GM19043 (cell line): ENCODE measurements at regions not wholly inside any gene's neighbourhood (a gene's known extent, or its start where the extent isn't known, plus 50 kb on each side); places are given as distances from the start of the nearest gene placed in this dataset.
A peak's percentile ranks its signal among the peaks of the same experiment; 100 is the strongest.
"Not testable (repeated sequence)": the region's sequence is repeated elsewhere in the genome, so short reads cannot be mapped to it uniquely, and the experiment has no call there.

ENCODE experiments used
- ATAC-seq: cut with Tn5 transposase; IDR thresholded peaks from one replicate; pipeline ENCODE4 v1.9.1; 2021; ENCODE audit warnings: low read depth; ENCODE audit not compliant: unreplicated experiment

DNA sequence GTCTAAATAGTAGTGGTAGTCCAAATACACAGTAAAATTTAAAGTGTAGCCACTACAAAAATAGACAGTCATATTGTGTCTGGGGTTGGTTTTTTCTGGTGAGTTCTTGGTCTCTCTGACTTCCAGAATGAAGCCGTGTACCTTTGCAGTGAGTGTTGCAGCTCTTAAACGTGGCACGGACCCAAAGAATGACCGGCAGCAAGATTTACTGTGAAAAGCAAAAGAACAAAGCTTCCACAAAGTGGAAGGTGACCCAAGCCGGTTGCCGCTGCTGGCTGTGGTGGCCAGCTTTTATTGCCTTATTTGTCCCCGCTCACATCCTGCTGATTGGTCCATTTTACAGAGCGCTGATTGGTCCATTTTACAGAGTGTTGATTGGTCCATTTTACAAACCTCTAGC, 188.7 kb downstream of the ZNF608 start:
- no peak for ATAC-seq

- no peak for ATAC-seq
Measured at GRCh38 chr5:124554746-124555578, 191.5 kb downstream of the ZNF608 start.

DNA sequence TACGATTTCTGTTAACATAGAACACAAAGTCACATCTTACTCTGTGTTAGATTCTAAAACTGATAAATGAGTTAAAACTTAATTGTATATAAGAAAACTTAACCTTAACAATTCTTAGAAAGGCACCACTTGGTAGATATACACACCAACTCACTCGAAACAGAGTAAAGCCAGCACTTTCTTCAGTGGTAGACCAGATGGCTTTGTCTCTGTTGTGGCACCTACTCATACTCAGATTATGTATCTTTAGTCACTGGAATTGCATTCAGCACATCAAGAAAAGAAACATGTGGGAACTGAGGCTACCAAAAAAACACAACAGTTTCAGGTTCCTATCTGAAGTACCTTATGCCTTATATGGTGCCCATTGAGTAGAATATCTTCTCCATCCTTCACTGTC, 192.5 kb downstream of the ZNF608 start:
- no peak for ATAC-seq

- ATAC-seq = no peak
Measured at GRCh38 chr5:124552526-124552925, 193.9 kb downstream of the ZNF608 start.

DNA sequence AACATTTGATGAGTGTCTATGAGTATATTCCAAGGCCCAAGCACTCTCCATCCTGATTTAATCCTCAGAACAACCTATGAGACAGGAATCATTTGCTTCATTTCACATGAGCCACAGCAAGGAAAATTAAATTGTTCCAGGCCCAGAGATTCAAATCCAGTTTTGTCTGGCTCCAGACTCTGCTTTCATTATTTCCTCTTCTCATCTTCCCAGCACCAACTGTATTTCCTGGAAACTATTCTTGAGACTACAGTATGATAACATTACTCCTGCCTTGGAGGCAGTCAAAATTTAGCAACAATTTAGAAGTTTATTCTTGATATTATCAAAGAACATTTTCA, 194.5 kb downstream of the ZNF608 start:
- no peak for ATAC-seq

DNA sequence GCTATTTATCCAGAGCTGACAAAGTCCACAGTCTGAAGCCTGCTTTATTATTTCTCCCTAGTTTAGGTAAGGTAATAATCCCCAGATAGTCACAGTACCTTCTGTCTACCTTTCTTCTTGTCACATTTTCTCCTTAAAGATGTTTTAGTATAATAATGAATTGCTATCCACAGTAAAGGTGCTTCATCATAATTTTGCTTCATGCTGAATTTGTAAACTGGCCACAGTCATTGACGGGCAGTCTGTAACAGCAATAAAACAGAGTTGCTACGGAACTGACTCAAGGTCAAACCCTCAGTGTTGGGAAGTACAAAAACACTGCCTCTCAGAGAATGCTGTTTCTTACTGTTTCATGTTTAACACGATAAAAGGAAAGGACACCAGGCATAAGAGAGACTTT, 195.7 kb downstream of the ZNF608 start:
- ATAC-seq = no peak

GRCh38 chr5:124549891-124550436, 196.5 kb downstream of the ZNF608 start:
- ATAC-seq = no peak

- ATAC-seq = no peak
Measured at GRCh38 chr5:124546643-124547042, 199.8 kb downstream of the ZNF608 start.

- peak; percentile 88 for ATAC-seq
Measured at GRCh38 chr5:124544366-124545055, 201.9 kb downstream of the ZNF608 start.

GRCh38 chr5:124538931-124539330, 207.5 kb downstream of the ZNF608 start:
- no peak for ATAC-seq

DNA sequence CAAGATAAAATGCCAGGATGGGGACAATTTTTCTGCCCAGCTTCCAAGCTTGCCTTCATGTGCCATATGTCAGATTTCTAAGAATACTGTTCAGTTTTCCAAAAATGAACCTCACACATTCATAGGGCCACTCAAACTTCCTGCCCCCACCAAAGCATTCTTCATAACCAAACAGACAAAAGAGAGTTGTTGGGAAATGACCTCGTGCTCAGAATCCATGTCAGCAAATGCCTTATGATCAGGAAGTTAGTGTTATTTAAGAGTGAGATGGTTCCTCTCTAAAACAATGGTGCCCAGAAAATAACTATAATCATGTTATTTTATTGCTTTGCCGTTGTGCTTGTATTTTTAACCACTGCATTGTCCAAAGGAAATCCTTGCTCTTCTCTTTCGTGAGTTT, 208.2 kb downstream of the ZNF608 start:
- no peak for ATAC-seq

DNA sequence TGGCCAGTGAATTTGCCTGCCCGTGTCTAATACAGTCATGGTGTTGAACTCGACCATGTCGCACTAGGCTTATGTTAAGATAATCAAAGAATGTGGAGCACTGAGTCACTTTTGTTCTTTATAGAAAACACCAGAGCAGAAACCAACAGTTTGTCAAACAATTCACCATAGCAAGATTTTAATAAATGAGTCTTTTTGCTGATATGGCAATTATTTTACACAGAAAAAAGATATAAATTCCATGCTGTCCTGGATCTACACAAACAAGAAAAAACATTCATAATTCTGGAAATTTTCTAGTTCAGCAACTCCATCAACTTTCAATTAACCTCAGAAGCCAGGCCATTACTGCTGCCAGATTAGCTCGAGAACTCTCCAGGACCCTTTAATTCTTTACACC, 208.9 kb downstream of the ZNF608 start:
- ATAC-seq = no peak

DNA sequence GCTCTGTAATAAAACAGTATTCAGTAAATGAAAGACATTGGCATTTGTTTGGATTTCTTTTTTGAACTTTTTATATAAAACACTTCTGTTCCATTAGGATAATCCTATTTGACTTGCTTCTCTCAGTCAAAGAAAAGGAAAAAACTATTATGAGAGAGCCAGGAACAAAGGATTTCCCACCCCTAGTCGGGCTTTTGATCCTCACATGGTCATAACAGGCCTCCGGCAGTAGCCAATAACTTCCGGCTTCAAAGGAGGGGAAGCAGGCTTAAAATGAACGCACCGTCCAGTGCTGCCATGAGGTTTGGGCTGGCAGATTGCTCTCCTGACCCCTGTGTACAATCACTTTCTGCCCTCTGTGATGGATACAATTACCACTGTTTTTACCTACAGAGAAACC, 209.3 kb downstream of the ZNF608 start:
- no peak for ATAC-seq

- ATAC-seq = no peak
Measured at GRCh38 chr5:124536333-124536732, 210.1 kb downstream of the ZNF608 start.

GRCh38 chr5:124530916-124531315, 215.5 kb downstream of the ZNF608 start:
- ATAC-seq = no peak

- ATAC-seq = no peak
Measured at GRCh38 chr5:124528838-124529237, 217.6 kb downstream of the ZNF608 start.

DNA sequence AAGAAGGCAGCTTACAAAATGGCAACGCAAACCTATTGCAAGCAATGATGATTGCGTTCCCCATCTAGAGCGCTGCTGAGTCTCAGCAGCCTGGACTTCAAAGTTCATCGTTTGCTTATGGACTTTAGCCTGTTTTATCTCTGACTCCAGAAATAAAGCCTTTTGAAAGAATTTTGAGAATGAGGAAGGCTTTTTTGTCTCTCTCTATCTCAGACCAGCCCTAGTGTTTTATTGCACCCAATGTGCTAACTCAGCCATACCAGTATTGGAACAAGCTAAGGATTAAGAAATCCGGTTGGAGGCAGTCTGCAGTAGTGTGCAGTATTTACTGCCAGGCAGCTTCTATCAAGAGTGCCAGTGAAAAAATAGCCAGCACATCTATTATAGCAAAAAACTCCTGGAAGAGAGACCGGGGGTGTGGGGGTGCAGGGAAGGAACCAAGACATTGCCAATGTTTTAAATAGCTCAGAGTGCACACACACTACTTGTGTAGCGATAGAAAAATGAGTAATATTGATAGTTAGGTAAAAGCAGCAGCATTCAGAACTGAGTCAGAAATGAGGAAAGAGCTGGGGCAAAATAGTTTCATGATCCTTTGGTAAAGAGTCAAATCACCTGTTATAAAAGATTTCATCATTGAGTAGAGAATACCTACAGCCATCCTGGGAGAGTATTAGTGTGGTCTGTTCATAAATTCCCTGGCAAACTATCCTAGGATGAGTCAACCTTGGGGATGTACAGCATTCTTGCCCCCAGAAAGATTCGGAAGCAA, 219.0 kb downstream of the ZNF608 start:
- ATAC-seq = no peak

- ATAC-seq = not testable (repeated sequence)
Measured at GRCh38 chr5:124526079-124526478, 220.4 kb downstream of the ZNF608 start.

GRCh38 chr5:124524552-124525232, 221.7 kb downstream of the ZNF608 start:
- peak; percentile 87 for ATAC-seq

DNA sequence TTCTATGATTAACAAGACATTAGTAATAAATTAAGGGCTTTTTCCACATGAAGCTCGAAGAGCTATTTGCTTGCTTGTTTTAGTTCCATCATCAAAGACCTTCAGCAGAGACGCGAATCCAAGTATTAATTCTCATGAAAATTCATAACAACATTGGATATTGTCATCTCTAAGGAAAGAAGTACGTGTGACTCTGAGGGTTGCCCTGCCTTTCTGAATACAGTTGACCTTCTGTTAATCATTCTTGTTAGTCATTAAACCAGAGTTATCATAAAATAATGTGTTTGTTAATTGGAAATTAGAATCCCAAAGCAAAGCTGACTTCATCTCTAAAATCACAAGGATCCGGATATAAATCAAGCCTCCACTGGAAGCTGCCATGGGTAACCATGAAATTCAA, 222.5 kb downstream of the ZNF608 start:
- no peak for ATAC-seq

DNA sequence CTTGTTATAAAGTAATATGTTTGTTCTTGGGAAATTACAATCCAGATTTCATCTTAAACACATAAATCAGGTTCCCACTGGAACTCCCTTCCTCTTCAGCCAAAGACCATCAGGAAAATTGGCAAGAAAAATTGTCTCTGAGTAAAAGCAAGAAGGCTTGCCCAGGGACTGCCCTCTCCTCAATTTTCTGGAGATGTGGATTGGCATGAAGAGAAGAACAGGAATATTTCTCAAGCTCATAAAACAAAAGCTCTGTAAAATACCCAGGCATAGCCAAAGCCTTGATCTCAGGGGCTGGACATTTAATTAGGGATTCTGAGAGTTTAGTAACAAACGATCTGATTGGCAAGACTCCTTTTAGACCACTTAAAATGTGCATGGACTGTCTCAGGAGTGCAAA, 223.4 kb downstream of the ZNF608 start:
- no peak for ATAC-seq
